ENCODE measurements at regions not wholly inside any gene's neighbourhood (a gene's known extent, or its start where the extent isn't known, plus 50 kb on each side); places are given as distances from the start of the nearest gene placed in this dataset.

- H3K36me3 ChIP-seq: no peaks in the 10 kb centered on the region
- intact Hi-C loops (cut with DNase I; ENCODE audit: low total_unique reads): no loop called here
- no peaks in the 10 kb centered on the region for H3K27me3 ChIP-seq
- H3K4me3 ChIP-seq: no peak overlapping the region
- no peaks in the 10 kb centered on the region for H3K9me3 ChIP-seq
- H3K4me1 ChIP-seq: no peaks in the 10 kb centered on the region
- in situ Hi-C loops (cut with MboI; ENCODE audit: low sequenced_read_pairs in 4 of 4): no loop called here
- H3K27ac ChIP-seq: no peak overlapping the region
- TF ChIP-seq CTCF (IDR thresholded peaks at IDR 0.05 in 4 of 5, conservative IDR thresholded peaks at IDR 0.05 in 1 of 5) (no peak), POLR2A (IDR thresholded peaks at IDR 0.05) (no peak)
- ATAC-seq: no peak
- no peak for DNase-seq
These were observed 101.8 kb downstream of the MAT2B start for GRCh38 chr5:163607256-163607655.

- H3K36me3 ChIP-seq: no peaks in the 10 kb centered on the region
- no peak overlapping the region for H3K27ac ChIP-seq
- TF ChIP-seq CTCF (IDR thresholded peaks at IDR 0.05 in 4 of 5, conservative IDR thresholded peaks at IDR 0.05 in 1 of 5) (no peak), POLR2A (IDR thresholded peaks at IDR 0.05) (no peak)
- no peak overlapping the region for H3K4me3 ChIP-seq
- no peak for ATAC-seq
- intact Hi-C loops (cut with DNase I; ENCODE audit: low total_unique reads) (no loop called here), in situ Hi-C loops (cut with MboI; ENCODE audit: low sequenced_read_pairs in 4 of 4) (no loop called here)
- no peaks in the 10 kb centered on the region for H3K9me3 ChIP-seq
- no peaks in the 10 kb centered on the region for H3K4me1 ChIP-seq
- no peak for DNase-seq
- no peaks in the 10 kb centered on the region for H3K27me3 ChIP-seq
These were observed 103.2 kb downstream of the MAT2B start for GRCh38 chr5:163608621-163609020.

GRCh38 chr5:163609910-163610309 is 104.5 kb downstream of the MAT2B start:
- no peak for TF ChIP-seq POLR2A (IDR thresholded peaks at IDR 0.05)
- TF ChIP-seq CTCF (IDR thresholded peaks at IDR 0.05 in 4 of 5, conservative IDR thresholded peaks at IDR 0.05 in 1 of 5): no peak
- intact Hi-C loops (cut with DNase I; ENCODE audit: low total_unique reads) (no loop called here), in situ Hi-C loops (cut with MboI; ENCODE audit: low sequenced_read_pairs in 4 of 4) (no loop called here)
- H3K4me3 ChIP-seq: no peak overlapping the region
- no peak overlapping the region for H3K27ac ChIP-seq
- ATAC-seq (no peak), DNase-seq (no peak)
- H3K36me3 ChIP-seq: no peaks in the 10 kb centered on the region
- no peaks in the 10 kb centered on the region for H3K4me1 ChIP-seq
- H3K27me3 ChIP-seq: no peaks in the 10 kb centered on the region
- no peaks in the 10 kb centered on the region for H3K9me3 ChIP-seq

- in situ Hi-C loops (cut with MboI; ENCODE audit: low sequenced_read_pairs in 4 of 4): no loop called here
- DNase-seq: no peak
- Histone ChIP-seq H3K27ac (no peak overlapping the region), H3K4me1 (no peaks in the 10 kb centered on the region), H3K27me3 (no peaks in the 10 kb centered on the region), H3K9me3 (no peaks in the 10 kb centered on the region), H3K4me3 (no peak overlapping the region), H3K36me3 (no peaks in the 10 kb centered on the region)
- no peak for ATAC-seq
- intact Hi-C loops (cut with DNase I; ENCODE audit: low total_unique reads): no loop called here
- TF ChIP-seq CTCF (IDR thresholded peaks at IDR 0.05 in 4 of 5, conservative IDR thresholded peaks at IDR 0.05 in 1 of 5): no peak
- no peak for TF ChIP-seq POLR2A (IDR thresholded peaks at IDR 0.05)
These were observed 107.1 kb downstream of the MAT2B start for GRCh38 chr5:163612358-163613149.

- H3K4me3 ChIP-seq: no peak overlapping the region
- ATAC-seq: no peak
- no peak overlapping the region for H3K27ac ChIP-seq
- no peaks in the 10 kb centered on the region for H3K27me3 ChIP-seq
- in situ Hi-C loops (cut with MboI; ENCODE audit: low sequenced_read_pairs in 4 of 4) (no loop called here), intact Hi-C loops (cut with DNase I; ENCODE audit: low total_unique reads) (no loop called here)
- TF ChIP-seq CTCF (IDR thresholded peaks at IDR 0.05 in 4 of 5, conservative IDR thresholded peaks at IDR 0.05 in 1 of 5) (no peak), POLR2A (IDR thresholded peaks at IDR 0.05) (no peak)
- H3K4me1 ChIP-seq: no peaks in the 10 kb centered on the region
- H3K36me3 ChIP-seq: no peaks in the 10 kb centered on the region
- H3K9me3 ChIP-seq: no peaks in the 10 kb centered on the region
- DNase-seq: no peak
These were observed 107.7 kb downstream of the MAT2B start for GRCh38 chr5:163613150-163613442.

All from gastrocnemius medialis (tissue), 4 donors.